WTC11 (cell line): ENCODE measurements at regions not wholly inside any gene's neighbourhood (a gene's known extent, or its start where the extent isn't known, plus 50 kb on each side); places are given as distances from the start of the nearest gene placed in this dataset.

Experiments
- ATAC-seq: fragments of 200-7000 bp; cut with Tn5 transposase; 2 replicates; pipeline ENCODE4 v1.10.0; 2021; ENCODE audit warnings: mild to moderate bottlenecking, moderate library complexity
- CTCF ChIA-PET: fragments of 300-600 bp; sonication (Branson Sonifier 250); formaldehyde crosslinking; loops from one replicate; lab custom pipeline; 2021; ENCODE audit warnings: antibody characterized with exemption; lab: Charles Lee
- POLR2A ChIA-PET: fragments of 350-600 bp; sonication (Branson Sonifier 250); formaldehyde crosslinking; loops from one replicate; lab custom pipeline; 2021; ENCODE audit warnings: antibody characterized with exemption; lab: Charles Lee
- DNase-seq: peaks from one replicate; pipeline ENCODE4 v3.0.0; 2021; ENCODE audit warnings: low spot score
- H3K27ac Mint-ChIP-seq: 2 replicates; pipeline ENCODE4 v1.8.0; 2021; ENCODE audit warnings: mixed read lengths
- H3K27me3 Mint-ChIP-seq: 2 replicates; pipeline ENCODE4 v1.8.0; 2021; ENCODE audit warnings: low read depth, mild to moderate bottlenecking, moderate library complexity, mixed read lengths
- H3K36me3 Mint-ChIP-seq: 2 replicates; pipeline ENCODE4 v1.8.0; 2021; ENCODE audit warnings: mixed read lengths
- H3K4me1 Mint-ChIP-seq: 2 replicates; pipeline ENCODE4 v1.8.0; 2022; ENCODE audit warnings: mixed read lengths
- H3K4me3 Mint-ChIP-seq: 2 replicates; pipeline ENCODE4 v1.8.0; 2021; ENCODE audit warnings: mild to moderate bottlenecking, moderate library complexity, mixed read lengths
- H3K9me3 Mint-ChIP-seq: 2 replicates; pipeline ENCODE4 v1.8.0; 2021; ENCODE audit warnings: mixed read lengths
- AFF4 ChIP-seq: sonication (generic); formaldehyde crosslinking; IDR thresholded peaks from 2 replicates; pipeline ENCODE4 v1.8.1; 2023; ENCODE audit warnings: mild to moderate bottlenecking, missing genetic modification reagents, borderline replicate concordance
- AR ChIP-seq: fragments of 250-450 bp; sonication (Bioruptor Pico); IDR thresholded peaks from 2 replicates; pipeline ENCODE4 v1.9.0; 2021; ENCODE audit warnings: mild to moderate bottlenecking
- ATF1 ChIP-seq: sonication (generic); formaldehyde crosslinking; IDR thresholded peaks from 2 replicates; pipeline ENCODE4 v1.8.1; 2023; ENCODE audit warnings: mild to moderate bottlenecking, moderate library complexity, missing genetic modification reagents
- CREM ChIP-seq: sonication (generic); formaldehyde crosslinking; IDR thresholded peaks from 2 replicates; pipeline ENCODE4 v1.8.1; 2022; ENCODE audit warnings: mild to moderate bottlenecking, missing genetic modification reagents, moderate library complexity
- E2F1 ChIP-seq: sonication (generic); formaldehyde crosslinking; IDR thresholded peaks from 2 replicates; pipeline ENCODE4 v1.8.0; 2022; ENCODE audit warnings: mild to moderate bottlenecking, missing genetic modification reagents
- ETV6 ChIP-seq: sonication (generic); formaldehyde crosslinking; IDR thresholded peaks from 2 replicates; pipeline ENCODE4 v1.8.1; 2022; ENCODE audit warnings: mild to moderate bottlenecking, missing genetic modification reagents
- FOXP4 ChIP-seq: sonication (generic); formaldehyde crosslinking; IDR thresholded peaks from 2 replicates; pipeline ENCODE4 v1.8.0; 2022; ENCODE audit warnings: mild to moderate bottlenecking, missing genetic modification reagents
- IRF2 ChIP-seq: sonication (generic); formaldehyde crosslinking; IDR thresholded peaks from 2 replicates; pipeline ENCODE4 v1.8.0; 2022; ENCODE audit warnings: low read depth, missing genetic modification reagents, borderline replicate concordance
- KAT7 ChIP-seq: sonication (generic); formaldehyde crosslinking; IDR thresholded peaks from 2 replicates; pipeline ENCODE4 v1.8.1; 2023; ENCODE audit warnings: missing genetic modification reagents, mild to moderate bottlenecking, borderline replicate concordance
- MAX ChIP-seq: sonication (generic); formaldehyde crosslinking; IDR thresholded peaks from 2 replicates; pipeline ENCODE4 v1.8.0; 2022; ENCODE audit warnings: mild to moderate bottlenecking, missing genetic modification reagents
- RORB ChIP-seq: fragments of 250-450 bp; sonication (Bioruptor Pico); IDR thresholded peaks from 2 replicates; pipeline ENCODE4 v1.9.0; 2021; ENCODE audit warnings: mild to moderate bottlenecking
- TEAD4 ChIP-seq: sonication (generic); formaldehyde crosslinking; IDR thresholded peaks from 2 replicates; pipeline ENCODE4 v1.8.0; 2022; ENCODE audit warnings: mild to moderate bottlenecking, missing genetic modification reagents
- ZBTB43 ChIP-seq: sonication (generic); formaldehyde crosslinking; IDR thresholded peaks from 2 replicates; pipeline ENCODE4 v1.8.1; 2023; ENCODE audit warnings: mild to moderate bottlenecking, missing genetic modification reagents
- ZNF219 ChIP-seq: sonication (generic); formaldehyde crosslinking; IDR thresholded peaks from 2 replicates; pipeline ENCODE4 v1.8.0; 2023; ENCODE audit warnings: missing genetic modification reagents, mild to moderate bottlenecking, borderline replicate concordance
- ZNF671 ChIP-seq: fragments of 250-450 bp; sonication (Bioruptor Pico); IDR thresholded peaks from 2 replicates; pipeline ENCODE4 v1.8.0; 2021; ENCODE audit warnings: mild to moderate bottlenecking
- TF ChIP-seq, protein P1 (sequence below): sonication (generic); formaldehyde crosslinking; IDR thresholded peaks from 2 replicates; pipeline ENCODE4 v1.8.1; 2022; ENCODE audit warnings: mild to moderate bottlenecking, missing genetic modification reagents, moderate library complexity, borderline replicate concordance

- no peak for DNase-seq
- Mint-ChIP-seq H3K27me3 (peaks cover 3% of the 10 kb centered on the region; the same call in 1 of the 2 replicates), H3K4me1 (peaks cover 6% of the 10 kb centered on the region), H3K36me3 (peaks cover 4% of the 10 kb centered on the region), H3K27ac (no peak overlapping the region)
- CTCF ChIA-PET, result no interaction called here
- TF ChIP-seq IRF2 (CRISPR knock-in tag), result no peak
- no peak for TF ChIP-seq ATF1 (CRISPR knock-in tag)
- no peak for TF ChIP-seq CREM (CRISPR knock-in tag)
- TF ChIP-seq, protein P1, sequence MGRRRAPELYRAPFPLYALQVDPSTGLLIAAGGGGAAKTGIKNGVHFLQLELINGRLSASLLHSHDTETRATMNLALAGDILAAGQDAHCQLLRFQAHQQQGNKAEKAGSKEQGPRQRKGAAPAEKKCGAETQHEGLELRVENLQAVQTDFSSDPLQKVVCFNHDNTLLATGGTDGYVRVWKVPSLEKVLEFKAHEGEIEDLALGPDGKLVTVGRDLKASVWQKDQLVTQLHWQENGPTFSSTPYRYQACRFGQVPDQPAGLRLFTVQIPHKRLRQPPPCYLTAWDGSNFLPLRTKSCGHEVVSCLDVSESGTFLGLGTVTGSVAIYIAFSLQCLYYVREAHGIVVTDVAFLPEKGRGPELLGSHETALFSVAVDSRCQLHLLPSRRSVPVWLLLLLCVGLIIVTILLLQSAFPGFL (CRISPR knock-in tag), result no peak
- TF ChIP-seq AFF4 (CRISPR knock-in tag), result no peak
- TF ChIP-seq ZNF219 (CRISPR knock-in tag), result no peak
- TF ChIP-seq RORB (CRISPR knock-in tag), result no peak
- TF ChIP-seq FOXP4 (CRISPR knock-in tag), result no peak
- TF ChIP-seq TEAD4 (CRISPR knock-in tag), result no peak
- no peak for TF ChIP-seq AR
- no peak for TF ChIP-seq E2F1 (CRISPR knock-in tag)
- TF ChIP-seq, all 79 proteins: peak for 0
- POLR2A ChIA-PET, result no interaction called here
- ATAC-seq, result no peak
- H3K4me3 Mint-ChIP-seq, result no peak overlapping the region
- H3K9me3 Mint-ChIP-seq, result peaks cover 12% of the 10 kb centered on the region
Observed at GRCh38 chr1:10854856-10855459, 58.5 kb upstream of the CASZ1 start.

DNA sequence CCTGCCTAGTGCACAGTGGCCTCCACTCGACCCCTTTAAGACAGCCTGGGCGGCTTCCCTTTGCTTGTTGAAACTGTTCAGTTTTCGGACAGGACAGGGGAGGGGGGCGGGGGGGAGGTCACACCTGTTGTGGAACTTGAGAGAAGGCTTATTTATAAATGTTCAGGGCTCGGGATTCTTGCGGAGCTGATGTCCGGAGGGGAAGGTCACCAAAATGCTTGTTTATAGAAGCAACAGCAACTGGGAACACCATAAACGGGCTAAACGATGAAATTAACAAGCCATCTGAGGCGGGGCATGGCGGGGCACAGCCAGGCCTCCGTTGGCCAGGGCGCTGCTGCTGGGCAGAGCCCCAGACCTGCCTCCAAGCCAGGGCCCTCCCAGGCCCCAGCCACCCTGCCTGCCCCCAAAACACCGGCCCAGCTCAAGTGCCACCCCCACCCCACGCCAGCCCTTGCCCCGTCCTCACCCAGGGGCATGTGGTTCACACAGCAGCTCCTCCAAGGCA lies 59.8 kb upstream of the CASZ1 start:
- Mint-ChIP-seq H3K27ac (no peak overlapping the region), H3K9me3 (peaks cover 12% of the 10 kb centered on the region), H3K4me1 (peaks cover 17% of the 10 kb centered on the region), H3K36me3 (peaks cover 4% of the 10 kb centered on the region), H3K4me3 (no peak overlapping the region), H3K27me3 (peaks cover 5% of the 10 kb centered on the region; the same call in 1 of the 2 replicates)
- POLR2A ChIA-PET, result no interaction called here
- ATAC-seq (no peak), DNase-seq (no peak)
- TF ChIP-seq ETV6 (CRISPR knock-in tag), result no peak
- TF ChIP-seq KAT7, result no peak
- no peak for TF ChIP-seq MAX
- TF ChIP-seq ZNF671, result no peak
- no peak for TF ChIP-seq TEAD4 (CRISPR knock-in tag)
- TF ChIP-seq ZNF219 (CRISPR knock-in tag), result no peak
- no peak for TF ChIP-seq ZBTB43
- CTCF ChIA-PET, result no interaction called here
